Fibroblast of skin of left quadriceps (primary cell): ENCODE measurements at regions not wholly inside any gene's neighbourhood (a gene's known extent, or its start where the extent isn't known, plus 50 kb on each side); places are given as distances from the start of the nearest gene placed in this dataset.

ENCODE experiments used
- DNase-seq, 2 experiments: peaks; one replicate each; pipeline ENCODE4 v3.0.0-alpha.2; 2013; ENCODE audit warnings: low read depth in 2 of 2

DNA sequence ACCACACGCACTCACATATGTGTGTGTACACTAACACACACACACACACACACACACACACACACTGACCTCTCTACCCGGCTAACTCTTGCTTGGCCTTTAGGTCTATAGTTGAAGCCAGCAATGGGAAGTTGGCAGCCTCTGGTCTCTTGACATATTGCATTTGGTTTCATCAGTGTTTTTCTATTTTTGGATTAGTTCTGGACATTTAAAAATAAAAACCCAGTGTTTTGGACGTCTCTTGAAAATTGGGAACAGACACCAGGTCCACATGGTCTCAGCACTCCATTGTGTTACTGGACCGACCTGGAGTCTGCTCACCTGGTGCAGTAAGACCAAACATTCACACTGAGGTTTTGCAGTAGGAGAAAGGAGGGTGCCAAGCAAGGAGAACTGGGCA lies 50.4 kb upstream of the AFF3 start:
- no peak for DNase-seq

DNA sequence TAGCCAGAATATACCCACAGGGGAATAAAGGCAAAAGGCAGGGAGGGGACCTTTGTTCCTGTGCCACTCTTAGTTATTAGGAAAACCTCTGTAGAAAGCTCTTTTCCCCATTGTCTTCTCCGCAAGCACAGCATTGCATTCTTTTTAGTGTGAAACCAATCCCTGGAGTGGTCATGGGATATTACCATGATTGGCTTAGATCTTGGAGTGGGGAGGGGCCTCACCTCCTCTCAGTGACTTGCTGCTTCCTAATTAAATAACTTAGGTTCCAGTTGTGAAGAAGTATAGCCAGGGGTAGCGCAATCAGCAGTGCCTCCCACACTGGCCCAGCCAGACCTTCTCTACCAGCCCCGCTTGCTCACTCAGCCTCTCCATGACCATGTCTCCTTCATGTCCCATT lies 49.9 kb upstream of the AFF3 start:
- no peak for DNase-seq
